Hepatocyte (in vitro differentiated cells): ENCODE measurements at regions not wholly inside any gene's neighbourhood (a gene's known extent, or its start where the extent isn't known, plus 50 kb on each side); places are given as distances from the start of the nearest gene placed in this dataset.

Experiments used
- DNase-seq: peaks from one replicate; pipeline ENCODE4 v3.0.0-alpha.2; 2016; ENCODE audit warnings: low spot score
- H2AFZ ChIP-seq: fragments of 200-600 bp; sonication (generic); 2 replicates; pipeline ENCODE4 v1.6.0; 2016; ENCODE audit warnings: antibody characterized with exemption, mild to moderate bottlenecking
- H3K27ac ChIP-seq: fragments of 200-600 bp; sonication (generic); 2 replicates; pipeline ENCODE4 v1.5.1; 2016; ENCODE audit warnings: mild to moderate bottlenecking
- H3K27me3 ChIP-seq: fragments of 200-600 bp; sonication (generic); 2 replicates; pipeline ENCODE4 v1.6.1; 2016
- H3K36me3 ChIP-seq: fragments of 200-600 bp; sonication (generic); replicated peaks from 2 replicates; pipeline ENCODE4 v1.5.1; 2016; ENCODE audit warnings: low read depth; ENCODE audit not compliant: insufficient read depth
- H3K4me1 ChIP-seq: fragments of 200-600 bp; sonication (generic); 2 replicates; pipeline ENCODE4 v1.5.1; 2016; ENCODE audit warnings: mild to moderate bottlenecking, moderate library complexity; ENCODE audit not compliant: insufficient read depth
- H3K4me2 ChIP-seq: fragments of 200-600 bp; sonication (generic); 2 replicates; pipeline ENCODE4 v1.6.0; 2016
- H3K4me3 ChIP-seq: fragments of 200-600 bp; sonication (generic); 2 replicates; pipeline ENCODE4 v1.5.1; 2016; ENCODE audit warnings: mild to moderate bottlenecking
- H3K79me2 ChIP-seq: fragments of 200-600 bp; sonication (generic); 2 replicates; pipeline ENCODE4 v1.6.0; 2017; ENCODE audit warnings: mild to moderate bottlenecking
- H3K9me2 ChIP-seq: fragments of 200-600 bp; sonication (generic); replicated peaks from 2 replicates; pipeline ENCODE4 v1.6.0; 2017; ENCODE audit warnings: mild to moderate bottlenecking; ENCODE audit not compliant: insufficient read depth
- H3K9me3 ChIP-seq: fragments of 200-600 bp; sonication (generic); 2 replicates; pipeline ENCODE4 v1.5.1; 2016; ENCODE audit warnings: low read depth, mild to moderate bottlenecking
- H4K20me1 ChIP-seq: fragments of 200-600 bp; sonication (generic); 2 replicates; pipeline ENCODE4 v1.6.0; 2016; ENCODE audit warnings: mild to moderate bottlenecking; ENCODE audit not compliant: insufficient read depth, poor library complexity, severe bottlenecking
- CTCF ChIP-seq: fragments of 200-600 bp; sonication (generic); IDR thresholded peaks from 2 replicates; pipeline ENCODE4 v1.5.1; 2016; ENCODE audit warnings: antibody characterized with exemption, mild to moderate bottlenecking; ENCODE audit not compliant: poor library complexity
- EZH2 ChIP-seq: fragments of 200-600 bp; sonication (generic); IDR thresholded peaks from 2 replicates; pipeline ENCODE4 v1.6.1; 2016; ENCODE audit warnings: antibody characterized with exemption, mild to moderate bottlenecking, borderline replicate concordance
- EZH2phosphoT487 ChIP-seq: fragments of 200-600 bp; sonication (generic); IDR thresholded peaks from one replicate; pipeline ENCODE4 v1.6.1; 2018; ENCODE audit warnings: antibody characterized with exemption, mild to moderate bottlenecking, low read depth, moderate library complexity; ENCODE audit not compliant: unreplicated experiment, severe bottlenecking
- WGBS: methylation state at CpG from one replicate; pipeline ENCODE4 v1.1.6; 2016; ENCODE audit warnings: low lambda C conversion rate; ENCODE audit errors: missing lambda C conversion rate; 5-methylcytosine and 5-hydroxymethylcytosine counted together

- H2AFZ ChIP-seq: no peak overlapping the region
Observed at GRCh38 chr18:51463483-51464136, 266.1 kb upstream of the MEX3C start.

GRCh38 chr18:51478908-51479307, 281.4 kb upstream of the MEX3C start:
- 90% methylated on average over 6 of the region's 6 CpGs for WGBS
- Histone ChIP-seq H3K36me3 (no peaks in the 10 kb centered on the region), H3K27me3 (no peaks in the 10 kb centered on the region), H4K20me1 (no peaks in the 10 kb centered on the region), H3K9me2 (no peaks in the 10 kb centered on the region), H3K4me3 (no peak overlapping the region), H3K9me3 (no peaks in the 10 kb centered on the region), H2AFZ (no peak overlapping the region), H3K27ac (no peak overlapping the region), H3K4me1 (no peaks in the 10 kb centered on the region), H3K4me2 (no peak overlapping the region), H3K79me2 (no peaks in the 10 kb centered on the region)
- no peak for DNase-seq
- TF ChIP-seq CTCF (no peak), EZH2 (no peak), EZH2phosphoT487 (no peak)

More at GRCh38 chr18:51463483-51464136, 266.1 kb upstream of the MEX3C start:
- no peaks in the 10 kb centered on the region for H3K36me3 ChIP-seq
- H3K9me2 ChIP-seq: no peaks in the 10 kb centered on the region
- no peaks in the 10 kb centered on the region for H3K9me3 ChIP-seq
- no peak overlapping the region for H3K27ac ChIP-seq
- no peak for DNase-seq
- no peaks in the 10 kb centered on the region for H3K27me3 ChIP-seq
- no peaks in the 10 kb centered on the region for H4K20me1 ChIP-seq
- no peak for TF ChIP-seq EZH2
- no peak for TF ChIP-seq CTCF
- WGBS: 81% methylated on average over 9 of the region's 9 CpGs
- no peak overlapping the region for H3K4me2 ChIP-seq
- no peak overlapping the region for H3K4me3 ChIP-seq
- H3K79me2 ChIP-seq: no peaks in the 10 kb centered on the region
- no peaks in the 10 kb centered on the region for H3K4me1 ChIP-seq

GRCh38 chr18:51479736-51480135, 282.3 kb upstream of the MEX3C start:
- Histone ChIP-seq H3K4me1 (no peaks in the 10 kb centered on the region), H3K79me2 (no peaks in the 10 kb centered on the region), H3K4me2 (no peak overlapping the region), H2AFZ (no peak overlapping the region), H3K27me3 (no peaks in the 10 kb centered on the region), H3K4me3 (no peak overlapping the region), H3K9me2 (no peaks in the 10 kb centered on the region), H4K20me1 (no peaks in the 10 kb centered on the region), H3K36me3 (no peaks in the 10 kb centered on the region), H3K27ac (no peak overlapping the region), H3K9me3 (no peaks in the 10 kb centered on the region)
- no peak for DNase-seq
- no peak for TF ChIP-seq CTCF
- no peak for TF ChIP-seq EZH2
- no peak for TF ChIP-seq EZH2phosphoT487
- 84% methylated on average over 6 of the region's 6 CpGs for WGBS
